Astrocyte (in vitro differentiated cells and primary cell): ENCODE measurements at regions not wholly inside any gene's neighbourhood (a gene's known extent, or its start where the extent isn't known, plus 50 kb on each side); places are given as distances from the start of the nearest gene placed in this dataset.

ENCODE experiments used
- EZH2 ChIP-seq: IDR thresholded peaks from 2 replicates; pipeline ENCODE4 v1.6.1; 2012; ENCODE audit warnings: mild to moderate bottlenecking, low read length, inconsistent platforms; ENCODE audit not compliant: insufficient read depth
- TF ChIP-seq, protein P1 (sequence below): IDR thresholded peaks from 2 replicates; pipeline ENCODE4 v1.5.1; 2011; ENCODE audit warnings: low read depth, mild to moderate bottlenecking, inconsistent platforms, low read length, moderate library complexity; ENCODE audit not compliant: insufficient read depth

DNA sequence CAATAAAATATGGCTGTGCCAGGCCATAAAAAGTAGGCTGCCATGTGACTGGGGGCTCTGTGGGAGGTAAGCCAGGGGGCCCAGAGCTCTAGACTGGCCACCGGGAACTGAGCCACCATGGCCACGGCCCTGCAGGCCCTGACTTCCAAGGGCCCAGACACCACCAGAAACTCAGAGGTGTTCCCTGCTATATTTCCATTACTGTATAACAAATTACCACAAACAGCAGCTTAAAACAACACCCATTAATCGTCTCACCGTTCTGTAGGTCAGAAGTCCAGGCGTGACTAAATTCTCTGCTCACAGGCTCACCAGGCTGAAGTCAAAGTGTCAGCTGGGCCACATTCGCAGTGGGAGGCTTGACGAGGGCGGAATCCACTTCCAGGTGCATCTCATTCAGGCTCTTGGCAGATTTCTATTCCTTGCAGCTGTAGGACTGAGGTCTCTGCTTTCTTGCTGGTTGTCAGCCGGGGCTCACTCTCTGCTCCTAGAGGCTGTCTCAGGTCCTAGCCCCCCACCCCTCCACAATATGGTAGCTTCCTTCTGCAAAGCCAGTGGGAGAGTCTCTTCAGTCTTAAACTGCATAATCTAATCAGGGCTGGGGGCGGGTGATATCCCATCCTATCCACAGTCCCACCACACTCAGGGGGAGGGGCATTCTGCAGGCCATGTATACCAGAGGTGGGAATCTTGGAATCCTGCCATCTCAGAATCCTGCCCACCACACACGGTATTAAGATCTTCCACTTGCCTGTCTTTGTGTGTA lies 125.4 kb downstream of the C5orf15 start:
- TF ChIP-seq, protein P1, sequence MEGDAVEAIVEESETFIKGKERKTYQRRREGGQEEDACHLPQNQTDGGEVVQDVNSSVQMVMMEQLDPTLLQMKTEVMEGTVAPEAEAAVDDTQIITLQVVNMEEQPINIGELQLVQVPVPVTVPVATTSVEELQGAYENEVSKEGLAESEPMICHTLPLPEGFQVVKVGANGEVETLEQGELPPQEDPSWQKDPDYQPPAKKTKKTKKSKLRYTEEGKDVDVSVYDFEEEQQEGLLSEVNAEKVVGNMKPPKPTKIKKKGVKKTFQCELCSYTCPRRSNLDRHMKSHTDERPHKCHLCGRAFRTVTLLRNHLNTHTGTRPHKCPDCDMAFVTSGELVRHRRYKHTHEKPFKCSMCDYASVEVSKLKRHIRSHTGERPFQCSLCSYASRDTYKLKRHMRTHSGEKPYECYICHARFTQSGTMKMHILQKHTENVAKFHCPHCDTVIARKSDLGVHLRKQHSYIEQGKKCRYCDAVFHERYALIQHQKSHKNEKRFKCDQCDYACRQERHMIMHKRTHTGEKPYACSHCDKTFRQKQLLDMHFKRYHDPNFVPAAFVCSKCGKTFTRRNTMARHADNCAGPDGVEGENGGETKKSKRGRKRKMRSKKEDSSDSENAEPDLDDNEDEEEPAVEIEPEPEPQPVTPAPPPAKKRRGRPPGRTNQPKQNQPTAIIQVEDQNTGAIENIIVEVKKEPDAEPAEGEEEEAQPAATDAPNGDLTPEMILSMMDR: no peak
- no peak for TF ChIP-seq EZH2
